Endothelial cell of umbilical vein (primary cell): ENCODE measurements at regions not wholly inside any gene's neighbourhood (a gene's known extent, or its start where the extent isn't known, plus 50 kb on each side); places are given as distances from the start of the nearest gene placed in this dataset.

ENCODE experiments used
- BruUV-seq: library from RNA; stranded (reverse); fragments of 400-500 nt; replicated peaks from 2 replicates; lab custom pipeline; 2021; lab: Mats Ljungman, UMichigan
- CTCF ChIA-PET: fragments of 300-600, 350-600 bp; sonication (Branson Sonifier 250); formaldehyde crosslinking; loops from one replicate; lab custom pipeline; 2021; ENCODE audit warnings: antibody characterized with exemption, inconsistent platforms; lab: Charles Lee
- POLR2A ChIA-PET: fragments of 300-600, 350-600 bp; sonication (Branson Sonifier 250); formaldehyde crosslinking; loops from one replicate; lab custom pipeline; 2021; ENCODE audit warnings: antibody characterized with exemption, inconsistent platforms; lab: Charles Lee
- DNase-seq: peaks from one replicate; pipeline ENCODE4 v3.0.0-alpha.2; 2011; ENCODE audit warnings: low read depth, low spot score
- FAIRE-seq: peaks from 2 replicates; lab custom pipeline; 2011; peaks lifted over from hg19 to GRCh38; lab: Jason Lieb, UNC
- H2AFZ ChIP-seq: 2 replicates; pipeline ENCODE4 v1.6.0; 2012; ENCODE audit warnings: low read depth, low read length, control low read depth, inconsistent platforms
- H3K27ac ChIP-seq: 2 replicates; pipeline ENCODE4 v1.5.1; 2011; ENCODE audit warnings: low read depth, mild to moderate bottlenecking, control low read depth, low read length, moderate library complexity; ENCODE audit not compliant: insufficient read depth
- H3K27me3 ChIP-seq, 2 experiments: 2 replicates each; pipeline versions ENCODE4 v1.6.0 to v1.6.1; 2011; ENCODE audit warnings: low read length in 2 of 2, mixed read lengths in 1 of 2; ENCODE audit not compliant: control insufficient read depth in 2 of 2, insufficient read depth in 2 of 2
- H3K36me3 ChIP-seq, 2 experiments: 2 replicates in 1 of 2; 3 replicates in 1 of 2; pipeline ENCODE4 v1.5.1; 2011; ENCODE audit warnings: low read length in 2 of 2, mild to moderate bottlenecking in 1 of 2, moderate library complexity in 1 of 2; ENCODE audit not compliant: control insufficient read depth in 2 of 2, insufficient read depth in 2 of 2; ENCODE audit errors: extremely low read depth in 1 of 2
- H3K4me1 ChIP-seq: 3 replicates; pipeline ENCODE4 v1.5.1; 2011; ENCODE audit warnings: mild to moderate bottlenecking, low read length; ENCODE audit not compliant: control insufficient read depth, insufficient read depth; ENCODE audit errors: extremely low read depth
- H3K4me2 ChIP-seq: 2 replicates; pipeline ENCODE4 v1.6.1; 2011; ENCODE audit warnings: low read length, control low read depth, mixed read lengths; ENCODE audit not compliant: insufficient read depth
- H3K4me3 ChIP-seq, 3 experiments: fragments of 200-600 bp in 1 of 3; sonication (generic), shearing (Covaris generic) in 1 of 3; replicated peaks in 1 of 3; 2 replicates each; pipeline ENCODE4 v1.5.1; 2011 to 2016; ENCODE audit warnings: control low read depth in 3 of 3, low read length in 3 of 3, mild to moderate bottlenecking in 2 of 3, inconsistent platforms in 1 of 3, low read depth in 1 of 3, moderate library complexity in 1 of 3; ENCODE audit not compliant: insufficient read depth in 1 of 3
- H3K79me2 ChIP-seq: 2 replicates; pipeline ENCODE4 v1.6.0; 2012; ENCODE audit warnings: low read length, inconsistent platforms; ENCODE audit not compliant: control insufficient read depth, insufficient read depth
- H3K9ac ChIP-seq: replicated peaks from 2 replicates; pipeline ENCODE3; 2011; ENCODE audit warnings: low read length, control low read depth; ENCODE audit not compliant: insufficient read depth; ENCODE audit errors: extremely low read depth
- H3K9me1 ChIP-seq: replicated peaks from 3 replicates; pipeline ENCODE4 v1.6.0; 2011; ENCODE audit warnings: mild to moderate bottlenecking, low read length; ENCODE audit not compliant: control insufficient read depth, insufficient read depth; ENCODE audit errors: extremely low read depth
- H3K9me3 ChIP-seq: replicated peaks from 2 replicates; pipeline ENCODE4 v1.5.1; 2012; ENCODE audit warnings: low read length, inconsistent platforms; ENCODE audit not compliant: control insufficient read depth, insufficient read depth
- H4K20me1 ChIP-seq: replicated peaks from 2 replicates; pipeline ENCODE3; 2011; ENCODE audit warnings: mild to moderate bottlenecking, low read length; ENCODE audit not compliant: control insufficient read depth, insufficient read depth; ENCODE audit errors: extremely low read depth
- EZH2 ChIP-seq: IDR thresholded peaks from 2 replicates; pipeline ENCODE4 v1.6.1; 2012; ENCODE audit warnings: borderline replicate concordance, low read depth, mild to moderate bottlenecking, moderate library complexity, low read length, inconsistent platforms; ENCODE audit not compliant: severe bottlenecking
- FOS ChIP-seq: IDR thresholded peaks from 2 replicates; pipeline ENCODE4 v1.6.1; 2011; ENCODE audit warnings: mild to moderate bottlenecking, low read length, moderate library complexity, borderline replicate concordance; ENCODE audit not compliant: insufficient read depth
- GATA2 ChIP-seq: IDR thresholded peaks from 2 replicates; pipeline ENCODE4 v1.7.0; 2011; ENCODE audit warnings: low read depth, mild to moderate bottlenecking, moderate library complexity, mixed read lengths, low read length; ENCODE audit not compliant: insufficient read length, insufficient read depth
- JUN ChIP-seq: IDR thresholded peaks from 2 replicates; pipeline ENCODE4 v1.6.1; 2011; ENCODE audit warnings: borderline replicate concordance, low read depth; ENCODE audit not compliant: insufficient read length, insufficient read depth
- MYC ChIP-seq: IDR thresholded peaks from one replicate; pipeline ENCODE4 v1.6.1; 2011; ENCODE audit warnings: mild to moderate bottlenecking, low read depth, low read length
- POLR2A ChIP-seq: IDR thresholded peaks from 2 replicates; pipeline ENCODE4 v1.6.1; 2012; ENCODE audit warnings: low read depth, mild to moderate bottlenecking, control low read depth, low read length
- POLR2AphosphoS5 ChIP-seq: IDR thresholded peaks from 2 replicates; pipeline ENCODE4 v1.6.1; 2012; ENCODE audit warnings: low read depth, mild to moderate bottlenecking, control low read depth, low read length, moderate library complexity; ENCODE audit not compliant: insufficient read depth
- dilution Hi-C: fragments of 300-500 bp; cut with MboI; formaldehyde crosslinking; loops from one replicate; pipeline ENCODE4 v1.15.0; 2019; ENCODE audit warnings: low sequenced_read_pairs; ENCODE audit not compliant: extremely low pct_ligation_motif_present
- intact Hi-C: fragments of 100-400 bp; cut with micrococcal nuclease; formaldehyde crosslinking; loops from one replicate; pipeline ENCODE4 v1.10.0; 2022
- TF ChIP-seq, protein P1 (sequence below): IDR thresholded peaks from 2 replicates; pipeline ENCODE4 v1.6.1; 2011; ENCODE audit not compliant: insufficient read depth, insufficient read length
- TF ChIP-seq, protein P2 (sequence below), 2 donors: IDR thresholded peaks; 1 replicate in 1 of 2; 2 replicates in 1 of 2; pipeline ENCODE4 v1.5.1; 2011; ENCODE audit warnings: low read length in 2 of 2, mild to moderate bottlenecking in 2 of 2, moderate library complexity in 2 of 2, control low read depth in 1 of 2, inconsistent platforms in 1 of 2, low read depth in 1 of 2; ENCODE audit not compliant: insufficient read depth in 1 of 2; ENCODE audit errors: extremely low read depth in 1 of 2

DNA sequence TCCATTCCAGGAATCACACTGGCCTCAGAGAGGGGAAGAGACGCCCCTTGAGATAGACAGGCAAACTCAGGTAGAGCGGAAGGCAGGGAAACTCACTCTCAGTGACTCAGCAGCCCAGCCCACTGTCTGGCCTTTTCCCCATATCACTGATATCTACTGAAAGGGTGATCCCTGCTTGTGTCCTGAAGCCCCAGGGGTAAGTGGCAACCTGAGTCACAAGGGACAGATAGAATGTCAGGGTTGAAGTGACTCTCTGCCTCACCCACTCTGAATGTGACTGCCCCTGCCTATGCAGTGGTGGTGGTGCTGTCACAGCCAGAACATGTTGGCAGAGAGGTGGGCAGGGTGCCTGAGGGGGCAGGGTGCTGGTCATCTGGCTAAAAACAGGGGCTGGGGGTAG is 157.5 kb upstream of the FGGY start:
- H3K4me1 ChIP-seq = peaks cover 36% of the 10 kb centered on the region
- no peak for TF ChIP-seq POLR2AphosphoS5
- TF ChIP-seq MYC = no peak
- no peak for TF ChIP-seq JUN
- no peak for TF ChIP-seq POLR2A
- TF ChIP-seq, protein P1, sequence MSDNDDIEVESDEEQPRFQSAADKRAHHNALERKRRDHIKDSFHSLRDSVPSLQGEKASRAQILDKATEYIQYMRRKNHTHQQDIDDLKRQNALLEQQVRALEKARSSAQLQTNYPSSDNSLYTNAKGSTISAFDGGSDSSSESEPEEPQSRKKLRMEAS = no peak
- no peak for TF ChIP-seq EZH2
- TF ChIP-seq FOS = no peak
- TF ChIP-seq GATA2 = no peak
- TF ChIP-seq, protein P2, sequence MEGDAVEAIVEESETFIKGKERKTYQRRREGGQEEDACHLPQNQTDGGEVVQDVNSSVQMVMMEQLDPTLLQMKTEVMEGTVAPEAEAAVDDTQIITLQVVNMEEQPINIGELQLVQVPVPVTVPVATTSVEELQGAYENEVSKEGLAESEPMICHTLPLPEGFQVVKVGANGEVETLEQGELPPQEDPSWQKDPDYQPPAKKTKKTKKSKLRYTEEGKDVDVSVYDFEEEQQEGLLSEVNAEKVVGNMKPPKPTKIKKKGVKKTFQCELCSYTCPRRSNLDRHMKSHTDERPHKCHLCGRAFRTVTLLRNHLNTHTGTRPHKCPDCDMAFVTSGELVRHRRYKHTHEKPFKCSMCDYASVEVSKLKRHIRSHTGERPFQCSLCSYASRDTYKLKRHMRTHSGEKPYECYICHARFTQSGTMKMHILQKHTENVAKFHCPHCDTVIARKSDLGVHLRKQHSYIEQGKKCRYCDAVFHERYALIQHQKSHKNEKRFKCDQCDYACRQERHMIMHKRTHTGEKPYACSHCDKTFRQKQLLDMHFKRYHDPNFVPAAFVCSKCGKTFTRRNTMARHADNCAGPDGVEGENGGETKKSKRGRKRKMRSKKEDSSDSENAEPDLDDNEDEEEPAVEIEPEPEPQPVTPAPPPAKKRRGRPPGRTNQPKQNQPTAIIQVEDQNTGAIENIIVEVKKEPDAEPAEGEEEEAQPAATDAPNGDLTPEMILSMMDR (IDR thresholded peaks at IDR 0.05; ENCODE audit: extremely low read depth in 1 of 2, insufficient read depth in 1 of 2, low read depth in 1 of 2, low read length in 2 of 2) = no peak
- no peaks in the 10 kb centered on the region for H3K9me1 ChIP-seq
- DNase-seq (no peak), FAIRE-seq (no peak)
- no peaks in the 10 kb centered on the region for H3K9me3 ChIP-seq
- no peak overlapping the region for H3K9ac ChIP-seq
- no peak overlapping the region for H3K4me2 ChIP-seq
- no TSS peak for BruUV-seq
- no peaks in the 10 kb centered on the region for H3K36me3 ChIP-seq
- CTCF ChIA-PET = interaction anchor here (1.1 kb wide), 1 partner anchor 63 kb away, joined by 4 read pairs; no protein-coding TSS in a partner anchor
- dilution Hi-C loops = no loop called here
- H3K27me3 ChIP-seq = no peaks in the 10 kb centered on the region
- no peaks in the 10 kb centered on the region for H3K79me2 ChIP-seq
- H3K27ac ChIP-seq = no peak overlapping the region
- POLR2A ChIA-PET = no interaction called here
- intact Hi-C loops = no loop called here
- no peak overlapping the region for H3K4me3 ChIP-seq
- H2AFZ ChIP-seq = peak overlapping the region; percentile 7
- no peaks in the 10 kb centered on the region for H4K20me1 ChIP-seq
